ENCODE measurements at regions not wholly inside any gene's neighbourhood (a gene's known extent, or its start where the extent isn't known, plus 50 kb on each side); places are given as distances from the start of the nearest gene placed in this dataset.

DNA sequence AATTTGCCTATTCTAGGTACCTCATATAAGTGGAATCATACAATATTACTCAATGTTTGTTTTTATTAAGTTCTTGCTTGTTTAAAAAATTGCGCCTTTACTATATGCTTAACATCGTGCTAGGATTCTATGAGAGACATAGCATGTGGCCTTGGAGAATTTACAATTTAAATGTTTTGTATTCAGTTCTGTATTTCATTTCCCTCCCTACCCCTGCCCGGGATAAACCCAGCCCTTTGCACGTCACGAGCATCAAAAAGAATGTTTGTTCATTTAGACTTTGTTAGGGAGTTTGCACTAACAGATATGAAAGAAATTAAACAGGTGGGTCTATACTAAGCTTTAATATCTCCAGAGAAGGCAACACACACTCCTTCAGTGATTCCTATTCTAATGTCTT is 75.7 kb downstream of the C18orf54 start:
- WGBS, result 57% methylated on average over 5 of the region's 5 CpGs
- Histone ChIP-seq H3K4me1 (no peaks in the 10 kb centered on the region), H3K27ac (no peak overlapping the region), H3K9me3 (no peaks in the 10 kb centered on the region), H3K27me3 (no peaks in the 10 kb centered on the region), H3K4me3 (no peak overlapping the region), H3K36me3 (no peaks in the 10 kb centered on the region)
- TF ChIP-seq POLR2AphosphoS5 (IDR thresholded peaks at IDR 0.05) (no peak), CTCF (IDR thresholded peaks at IDR 0.05) (no peak)
- no peak for DNase-seq (ENCODE audit: low spot score in 2 of 2)

DNA sequence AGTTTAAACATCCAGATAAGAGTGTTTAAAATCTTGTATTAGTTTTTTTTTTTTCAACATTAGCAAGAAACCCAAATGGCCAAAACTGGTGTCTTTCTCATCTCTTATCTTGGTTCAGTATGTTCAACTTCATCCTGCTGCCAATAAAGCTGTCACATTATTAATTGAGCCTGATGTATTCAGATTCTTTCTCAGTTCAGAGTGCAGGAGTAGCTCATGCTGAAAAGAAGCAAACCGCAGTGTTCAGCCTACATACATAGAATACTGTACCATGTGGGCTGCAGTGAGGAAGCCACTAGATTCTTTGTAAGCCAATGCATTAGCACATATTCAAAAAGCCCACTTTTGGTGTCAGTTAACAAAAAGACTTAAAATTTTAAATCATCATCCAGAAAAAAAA is 76.2 kb downstream of the C18orf54 start:
- no peaks in the 10 kb centered on the region for H3K36me3 ChIP-seq
- H3K9me3 ChIP-seq, result no peaks in the 10 kb centered on the region
- no peaks in the 10 kb centered on the region for H3K27me3 ChIP-seq
- no peak for DNase-seq (ENCODE audit: low spot score in 2 of 2)
- H3K4me1 ChIP-seq, result no peaks in the 10 kb centered on the region
- no peak for TF ChIP-seq EP300 (IDR thresholded peaks at IDR 0.05)
- TF ChIP-seq POLR2A (IDR thresholded peaks at IDR 0.05), result no peak
- TF ChIP-seq CTCF (IDR thresholded peaks at IDR 0.05), result no peak
- TF ChIP-seq POLR2AphosphoS5 (IDR thresholded peaks at IDR 0.05), result no peak
- H3K27ac ChIP-seq, result no peak overlapping the region
- no peak overlapping the region for H3K4me3 ChIP-seq
- WGBS, result 74% methylated on average over 1 of the region's 1 CpG

- no peaks in the 10 kb centered on the region for H3K36me3 ChIP-seq
- TF ChIP-seq POLR2AphosphoS5 (IDR thresholded peaks at IDR 0.05) (no peak), CTCF (IDR thresholded peaks at IDR 0.05) (no peak), EP300 (IDR thresholded peaks at IDR 0.05) (no peak), POLR2A (IDR thresholded peaks at IDR 0.05) (no peak)
- H3K4me3 ChIP-seq, result no peak overlapping the region
- no peak for DNase-seq (ENCODE audit: low spot score in 2 of 2)
- 63% methylated on average over 1 of the region's 1 CpG for WGBS
- H3K4me1 ChIP-seq, result no peaks in the 10 kb centered on the region
- no peaks in the 10 kb centered on the region for H3K9me3 ChIP-seq
- H3K27me3 ChIP-seq, result peaks cover 4% of the 10 kb centered on the region
- H3K27ac ChIP-seq, result no peak overlapping the region
These were observed 76.7 kb downstream of the C18orf54 start for GRCh38 chr18:54434453-54434852.

DNA sequence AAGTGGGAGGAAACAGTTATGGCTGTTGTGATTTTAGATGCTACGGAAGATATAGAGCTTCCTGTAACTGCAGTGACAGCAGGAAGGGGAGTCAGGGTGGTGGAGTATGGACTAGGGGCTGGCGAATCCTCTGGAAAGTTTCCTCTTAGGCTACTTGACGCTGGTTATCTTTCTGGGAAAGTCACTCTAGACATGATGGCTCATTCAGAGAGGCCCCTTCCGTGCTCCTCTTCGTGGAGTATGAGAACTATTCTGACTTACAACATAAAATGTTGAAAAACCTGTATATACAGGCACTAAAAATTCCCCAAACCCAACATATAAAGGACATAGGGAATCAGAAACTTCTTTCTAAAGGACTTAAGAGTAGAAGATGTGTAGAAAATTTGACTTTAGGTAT is 78.8 kb downstream of the C18orf54 start:
- no peak for TF ChIP-seq POLR2AphosphoS5 (IDR thresholded peaks at IDR 0.05)
- no peak for TF ChIP-seq EP300 (IDR thresholded peaks at IDR 0.05)
- TF ChIP-seq CTCF (IDR thresholded peaks at IDR 0.05), result no peak
- TF ChIP-seq POLR2A (IDR thresholded peaks at IDR 0.05), result no peak
- H3K4me1 ChIP-seq, result no peaks in the 10 kb centered on the region
- no peaks in the 10 kb centered on the region for H3K36me3 ChIP-seq
- no peak for DNase-seq (ENCODE audit: low spot score in 2 of 2)
- H3K27ac ChIP-seq, result no peak overlapping the region
- no peak overlapping the region for H3K4me3 ChIP-seq
- WGBS, result 40% methylated on average over 5 of the region's 5 CpGs
- peaks cover 4% of the 10 kb centered on the region for H3K27me3 ChIP-seq
- H3K9me3 ChIP-seq, result no peaks in the 10 kb centered on the region

DNA sequence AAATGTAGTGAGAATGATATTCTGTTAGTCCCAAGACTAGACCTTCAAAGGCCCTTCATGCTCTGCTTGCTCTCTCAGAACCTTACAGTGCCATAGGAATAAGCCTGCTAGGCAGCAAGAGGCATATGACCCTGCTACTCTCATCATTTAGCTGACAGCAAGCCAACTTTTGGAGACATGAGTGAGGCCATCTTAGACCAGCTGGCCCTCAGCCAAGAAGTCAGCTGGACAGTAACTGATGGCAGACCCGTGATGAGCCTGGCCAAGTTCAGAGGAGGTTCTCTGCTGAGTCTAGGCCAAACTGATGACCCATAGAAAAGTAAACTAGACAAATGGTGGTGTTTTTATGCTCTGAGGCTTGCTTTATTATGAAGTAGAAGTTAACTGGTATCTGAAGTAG is 82.6 kb downstream of the C18orf54 start:
- no peaks in the 10 kb centered on the region for H3K9me3 ChIP-seq
- 45% methylated on average over 1 of the region's 1 CpG for WGBS
- no peak for DNase-seq (ENCODE audit: low spot score in 2 of 2)

More for the DNA sequence above, 82.6 kb downstream of the C18orf54 start:
- H3K27ac ChIP-seq, result no peak overlapping the region
- no peaks in the 10 kb centered on the region for H3K4me1 ChIP-seq
- peaks cover 4% of the 10 kb centered on the region for H3K27me3 ChIP-seq
- TF ChIP-seq POLR2A (IDR thresholded peaks at IDR 0.05) (no peak), POLR2AphosphoS5 (IDR thresholded peaks at IDR 0.05) (no peak), CTCF (IDR thresholded peaks at IDR 0.05) (no peak), EP300 (IDR thresholded peaks at IDR 0.05) (no peak)
- no peak overlapping the region for H3K4me3 ChIP-seq
- H3K36me3 ChIP-seq, result no peaks in the 10 kb centered on the region
